GM21619 (cell line): ENCODE measurements at regions not wholly inside any gene's neighbourhood (a gene's known extent, or its start where the extent isn't known, plus 50 kb on each side); places are given as distances from the start of the nearest gene placed in this dataset.

ENCODE experiments used
- ATAC-seq: cut with Tn5 transposase; IDR thresholded peaks from one replicate; pipeline ENCODE4 v1.9.1; 2021; ENCODE audit not compliant: unreplicated experiment

DNA sequence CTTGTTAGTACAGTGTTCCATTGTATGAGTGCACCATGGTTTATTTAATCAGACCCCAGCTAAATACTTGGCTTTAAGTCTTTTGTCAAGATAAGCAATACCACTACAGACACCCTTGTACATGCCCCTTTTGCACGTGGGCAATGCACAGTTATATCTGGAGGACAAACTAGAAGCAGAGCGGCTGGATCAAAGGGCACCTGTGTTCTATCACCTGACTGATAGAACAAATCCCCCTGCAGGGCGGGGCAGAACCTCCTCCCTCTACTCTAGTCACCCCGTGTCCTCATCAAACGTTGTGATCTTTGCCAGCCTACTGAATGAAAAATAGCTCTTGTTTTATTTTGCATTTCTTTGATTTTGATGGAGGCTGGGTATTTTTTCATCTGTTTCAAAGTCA is 314.9 kb downstream of the TLE3 start:
- no peak for ATAC-seq

DNA sequence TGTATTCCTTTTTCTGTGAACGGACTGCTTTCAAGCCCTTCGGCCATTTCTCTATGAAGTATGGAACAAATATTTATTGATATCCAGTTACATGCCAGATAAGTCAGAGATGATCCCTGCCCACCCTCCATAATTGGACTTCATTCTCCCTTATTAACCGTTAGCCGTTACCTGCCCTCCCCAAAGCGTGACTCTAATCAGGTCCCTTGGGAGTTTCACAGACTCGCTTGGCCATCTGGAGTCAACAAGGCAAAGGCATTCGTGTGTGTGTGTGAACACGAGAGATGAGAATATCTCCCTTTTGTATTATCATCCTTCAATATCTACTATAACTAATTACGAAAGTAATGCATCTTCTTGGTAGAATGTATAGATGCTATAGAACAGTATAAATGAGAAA is 314.5 kb downstream of the TLE3 start:
- no peak for ATAC-seq

DNA sequence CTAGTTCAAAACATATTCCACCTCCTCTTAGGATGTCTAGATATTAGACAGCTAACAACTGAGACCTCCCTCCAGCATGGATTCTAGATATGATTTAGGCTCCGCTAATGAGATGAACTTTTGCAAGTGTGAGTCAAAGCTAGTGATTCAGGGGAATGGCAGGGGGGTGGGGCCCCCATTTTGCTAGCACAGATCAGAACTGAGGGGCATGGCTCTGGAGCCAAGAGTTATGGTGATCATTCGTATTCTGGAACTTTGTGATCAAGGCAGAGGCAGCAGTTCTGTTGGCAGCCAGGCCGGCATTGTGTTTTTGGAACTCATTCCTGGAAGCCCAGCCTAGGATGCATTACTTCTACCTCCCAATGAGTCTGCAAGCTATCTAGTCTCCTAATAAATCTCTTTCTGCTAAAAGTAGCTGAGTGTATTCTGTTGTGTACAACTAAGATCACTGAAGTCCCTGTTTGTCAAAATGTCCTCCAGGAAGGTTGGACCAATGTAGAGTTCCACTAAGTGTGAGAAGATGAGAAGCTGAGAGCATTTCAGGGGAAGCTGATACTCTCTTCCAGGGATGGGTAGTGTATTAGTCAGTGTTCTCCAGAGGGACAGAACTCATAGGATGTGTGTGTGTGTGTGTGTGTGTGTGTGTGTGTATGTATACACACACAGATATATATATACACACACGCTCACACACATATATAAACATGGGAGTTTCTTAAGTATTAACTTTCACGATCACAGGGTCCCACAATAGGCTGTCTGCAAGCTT is 312.7 kb downstream of the TLE3 start:
- no peak for ATAC-seq

DNA sequence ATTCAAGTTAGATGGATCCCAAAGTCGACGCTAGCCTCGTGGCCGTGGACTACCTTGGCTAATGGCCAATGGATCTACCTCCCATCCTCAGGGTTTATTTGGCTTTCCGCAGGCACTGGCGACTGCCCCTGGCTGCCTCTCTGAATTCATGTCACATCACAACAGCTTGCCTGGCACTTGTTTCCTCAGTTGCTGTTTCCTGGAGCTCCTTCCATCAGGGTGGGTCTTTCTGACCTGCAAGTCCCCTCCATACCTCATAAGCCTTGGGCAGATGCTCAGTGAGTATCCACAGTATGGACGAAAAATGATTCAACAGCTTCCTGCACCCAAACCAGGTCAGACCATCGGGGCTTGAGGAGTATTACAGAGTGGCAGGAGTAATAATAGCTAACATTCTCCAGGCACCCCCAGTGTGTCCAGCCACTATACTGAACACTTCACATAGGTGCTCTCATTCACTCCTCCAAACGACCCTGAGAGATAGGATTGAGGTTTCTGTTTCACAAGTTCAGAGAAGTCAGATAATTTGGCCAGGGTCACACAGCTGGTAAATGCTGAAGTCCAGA is 311.5 kb downstream of the TLE3 start:
- ATAC-seq = no peak

DNA sequence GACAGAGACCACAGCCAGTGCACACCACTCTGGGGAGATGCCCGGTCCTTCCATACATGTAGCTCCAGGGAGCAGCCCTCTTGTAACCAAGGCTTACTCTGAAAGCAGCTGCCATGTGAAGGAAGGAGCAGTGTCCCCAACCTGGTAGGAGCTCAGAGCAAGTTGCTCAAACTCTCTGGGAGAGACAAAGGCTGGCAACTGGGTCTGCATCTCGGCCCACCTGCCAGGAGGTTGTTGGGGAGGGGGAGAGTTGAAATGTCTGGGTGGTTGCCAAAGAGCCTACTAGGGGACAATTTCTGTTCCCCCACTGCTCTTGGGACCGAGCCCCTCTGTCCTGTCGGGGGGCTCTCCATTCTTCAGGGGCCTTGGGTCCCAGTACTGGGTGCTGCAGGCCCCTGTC is 309.9 kb downstream of the TLE3 start:
- ATAC-seq = no peak

DNA sequence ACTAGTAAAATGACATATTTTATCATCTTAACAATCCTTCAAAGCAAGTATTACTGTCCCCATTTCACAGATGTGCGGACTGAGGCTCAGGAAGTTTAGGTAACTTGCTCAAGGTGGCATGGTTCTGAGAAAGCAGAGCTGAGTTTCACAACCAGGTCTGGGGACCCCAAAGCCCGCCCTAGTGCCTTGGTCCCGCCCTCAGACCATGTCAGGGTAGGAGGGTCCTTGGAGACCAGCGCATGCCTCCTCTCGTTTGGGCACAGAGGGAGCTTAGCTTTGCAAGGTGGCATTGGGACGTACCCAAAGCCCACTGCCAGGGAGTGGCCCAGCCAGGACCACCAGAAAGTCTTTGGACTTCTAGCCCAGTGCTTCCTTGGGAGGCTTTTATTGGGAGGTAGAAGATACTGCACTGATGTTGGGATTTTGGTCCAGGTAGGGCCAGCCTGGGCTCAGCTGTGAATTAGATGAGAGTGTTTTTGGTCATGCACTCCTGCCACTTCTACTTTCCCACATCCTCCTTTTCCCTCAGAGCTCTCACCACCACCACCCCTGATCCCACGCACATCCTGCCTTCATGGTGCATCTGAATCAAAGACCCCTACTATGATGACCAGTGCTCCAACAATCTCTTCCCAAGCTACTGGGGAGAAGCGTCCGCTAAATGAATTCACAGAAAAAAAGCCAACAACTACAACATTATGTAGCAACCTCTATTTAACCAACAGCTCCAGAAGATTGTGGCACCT is 307.9 kb downstream of the TLE3 start:
- no peak for ATAC-seq

DNA sequence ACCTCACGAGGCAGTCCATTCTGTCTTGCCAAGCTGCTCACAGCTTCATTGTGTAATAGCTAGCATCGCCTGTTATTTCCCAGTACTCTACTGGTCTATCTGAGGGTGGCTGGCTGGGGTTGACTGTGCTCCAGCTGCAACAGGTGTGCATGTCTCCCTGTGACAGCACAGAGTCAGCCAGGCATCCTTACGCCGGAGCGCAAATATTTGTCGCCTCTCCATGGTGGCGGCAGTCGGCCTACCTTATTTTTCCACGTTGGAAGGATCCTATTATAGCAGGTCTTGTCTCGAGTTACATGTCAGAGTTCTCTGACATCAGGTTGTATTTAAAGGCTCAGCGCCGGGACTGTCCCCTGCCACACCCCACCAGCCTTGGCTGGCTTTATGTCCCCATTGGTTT is 307.1 kb downstream of the TLE3 start:
- ATAC-seq = no peak

DNA sequence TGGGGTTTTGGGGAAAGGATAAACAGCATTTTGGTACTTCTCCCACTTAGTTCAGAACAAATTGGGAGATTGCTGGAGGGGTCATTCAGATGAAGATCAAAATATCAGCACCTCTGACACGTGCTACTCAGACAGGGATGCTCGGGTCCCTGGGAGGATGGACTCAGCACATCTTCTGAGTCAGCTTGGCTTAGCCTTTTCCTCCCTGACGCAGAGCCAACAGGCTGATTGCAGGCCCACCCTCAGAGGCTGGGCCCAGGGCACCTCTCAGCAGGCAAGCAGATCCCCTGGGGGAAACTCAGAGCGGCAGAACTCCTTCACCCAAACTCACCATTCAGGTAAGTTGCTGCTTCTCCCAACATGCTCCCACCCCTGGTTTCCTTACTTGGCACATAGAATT is 304.9 kb downstream of the TLE3 start:
- no peak for ATAC-seq

DNA sequence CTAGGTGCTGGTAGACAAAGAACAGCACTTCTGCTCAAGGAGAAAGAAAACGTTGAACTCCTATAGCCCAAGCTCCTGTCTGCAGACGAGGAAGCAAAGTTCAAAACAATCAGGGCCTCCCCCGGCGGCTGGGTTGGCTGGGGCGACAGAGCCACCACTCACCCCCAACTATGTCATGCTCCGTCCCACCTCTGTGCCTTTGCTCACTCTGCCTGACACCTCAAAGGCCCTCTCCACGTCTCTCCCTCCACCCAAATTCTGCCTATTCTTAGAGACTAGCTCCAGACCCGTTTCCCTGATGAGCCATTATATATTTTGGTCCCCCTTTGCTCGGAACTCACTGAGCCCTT is 304.3 kb downstream of the TLE3 start:
- ATAC-seq = no peak

DNA sequence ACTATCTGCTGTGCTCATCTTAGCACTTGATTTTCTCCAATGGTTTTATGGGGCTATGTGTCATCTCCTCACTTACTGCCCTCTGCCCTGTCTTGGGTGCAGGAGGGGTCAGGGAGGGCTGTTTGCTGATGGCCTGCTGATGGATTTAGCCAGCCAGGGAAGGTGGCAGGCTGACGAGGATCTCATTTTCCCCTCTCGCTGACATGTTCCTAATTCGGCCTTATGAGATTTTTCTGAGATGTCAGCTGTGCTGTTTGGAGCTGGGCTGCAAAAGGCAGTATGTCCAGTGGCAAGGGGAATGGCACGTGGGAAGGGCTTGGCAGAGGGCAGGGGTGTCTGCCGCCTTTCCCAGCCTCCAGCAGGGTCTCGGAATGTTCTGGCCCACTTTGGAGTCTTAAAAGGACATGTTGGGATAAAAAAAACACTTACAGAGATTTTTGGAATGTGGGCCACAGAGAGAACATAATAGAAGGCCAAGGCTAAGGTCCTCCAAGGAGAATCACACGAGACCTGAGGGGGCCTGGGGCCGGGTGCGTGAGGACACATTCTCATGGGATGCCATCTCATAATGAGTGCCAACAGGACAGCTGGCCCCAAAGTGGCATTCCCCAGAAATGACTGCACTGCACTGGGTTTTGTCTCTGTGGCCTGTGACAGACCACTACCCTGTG is 303.8 kb downstream of the TLE3 start:
- no peak for ATAC-seq

DNA sequence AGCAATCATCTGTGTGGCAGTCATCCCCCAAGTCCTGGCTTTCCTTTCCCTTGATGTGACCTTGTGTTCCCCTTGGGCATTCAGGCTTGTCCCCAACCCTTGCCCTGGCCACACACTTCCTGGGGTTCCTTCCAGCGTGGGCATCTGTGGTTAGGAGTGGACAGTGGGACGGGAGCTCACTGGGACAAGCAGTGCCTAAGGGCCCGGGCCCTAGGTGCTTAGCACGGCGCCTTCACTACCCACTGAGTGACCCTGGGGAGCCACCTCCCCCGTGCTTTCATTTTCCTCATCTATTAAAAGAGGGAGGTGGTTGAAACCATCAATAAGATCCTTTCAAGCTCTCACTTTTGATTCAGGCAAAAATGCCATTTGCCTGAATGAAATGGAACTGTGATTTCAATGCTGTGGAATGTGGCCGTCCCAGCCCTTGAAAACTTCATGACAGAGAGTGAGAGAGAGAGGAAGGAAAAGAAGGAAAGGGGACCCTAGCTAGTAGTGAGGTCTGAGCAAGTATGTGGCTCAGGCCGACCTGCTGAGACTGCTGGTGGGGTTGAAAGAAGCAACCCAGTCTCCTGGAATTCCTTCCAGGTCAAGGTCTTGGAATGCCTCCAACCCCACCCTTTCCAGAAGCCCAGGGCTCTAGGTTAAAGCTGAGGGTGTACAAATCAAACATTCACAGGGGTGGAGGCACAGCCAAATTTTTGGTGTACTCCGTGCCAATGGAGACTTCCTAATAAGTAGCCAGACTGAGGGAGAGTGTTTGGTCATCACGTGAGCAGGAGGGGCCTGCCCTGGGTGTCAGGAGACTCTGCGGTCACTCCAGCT is 302.9 kb downstream of the TLE3 start:
- no peak for ATAC-seq

DNA sequence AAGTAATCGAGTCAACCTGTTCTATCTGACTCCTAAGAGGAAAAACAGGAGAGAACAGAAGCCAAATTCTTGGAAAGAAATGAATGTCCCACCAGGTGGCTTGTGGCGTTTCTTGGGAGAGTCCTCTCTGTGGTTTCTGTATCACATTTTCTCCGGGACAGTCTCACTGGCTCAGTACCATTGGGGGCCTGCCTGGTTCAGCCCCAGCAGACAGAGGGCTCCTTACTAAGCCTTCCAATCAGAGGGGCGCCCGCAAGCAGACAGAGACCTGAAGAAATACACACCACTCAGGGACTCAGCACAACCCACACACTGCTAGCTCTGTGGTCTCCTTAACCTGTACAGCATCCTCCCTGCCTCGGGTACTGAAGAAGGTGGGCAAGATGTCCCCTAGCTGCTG is 302.1 kb downstream of the TLE3 start:
- ATAC-seq = no peak

DNA sequence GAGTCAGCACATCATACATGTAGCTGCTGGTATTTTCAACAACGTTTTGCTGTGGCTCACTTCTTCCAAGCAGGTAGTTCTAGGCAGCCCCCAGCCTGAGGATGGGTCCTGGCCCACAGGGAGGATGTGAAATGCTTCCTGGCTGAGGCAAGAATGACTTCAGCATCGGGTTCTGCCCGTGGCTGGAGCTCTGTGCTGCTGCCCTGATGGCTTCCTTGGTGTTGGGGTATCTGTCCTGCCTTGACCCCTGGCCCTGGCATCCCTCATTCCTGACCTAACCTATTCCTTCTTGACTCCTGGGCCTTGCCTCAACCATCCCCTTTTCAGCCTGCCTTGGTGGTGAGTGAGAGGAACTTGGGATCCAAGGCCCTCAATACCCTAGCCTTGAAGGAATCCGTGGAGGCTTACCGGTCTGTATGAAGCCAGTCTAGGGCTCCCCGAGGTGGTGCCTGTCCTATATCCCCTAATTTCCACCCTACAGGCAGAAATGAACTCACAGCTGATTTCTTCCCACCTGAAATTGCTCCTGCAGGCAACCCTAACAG is 300.6 kb downstream of the TLE3 start:
- ATAC-seq = no peak

DNA sequence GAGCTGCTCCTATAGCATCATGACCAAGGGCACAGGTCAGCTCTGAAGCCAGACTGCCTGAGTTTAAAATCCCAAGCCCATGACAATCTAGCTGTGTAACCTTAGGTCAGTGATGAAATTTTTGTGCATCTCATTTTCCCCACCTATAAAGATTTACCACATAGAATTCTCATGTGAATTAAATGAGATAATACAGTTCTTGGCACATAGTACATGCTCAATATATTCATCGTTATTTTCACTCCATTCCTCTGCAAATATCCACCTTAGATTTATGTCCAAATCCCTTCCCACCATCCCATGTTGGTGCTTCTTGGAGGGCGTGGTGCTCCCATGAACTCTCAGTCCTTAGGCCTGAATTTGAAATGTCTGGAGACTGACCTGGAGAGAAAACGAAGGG is 300.1 kb downstream of the TLE3 start:
- ATAC-seq = no peak

DNA sequence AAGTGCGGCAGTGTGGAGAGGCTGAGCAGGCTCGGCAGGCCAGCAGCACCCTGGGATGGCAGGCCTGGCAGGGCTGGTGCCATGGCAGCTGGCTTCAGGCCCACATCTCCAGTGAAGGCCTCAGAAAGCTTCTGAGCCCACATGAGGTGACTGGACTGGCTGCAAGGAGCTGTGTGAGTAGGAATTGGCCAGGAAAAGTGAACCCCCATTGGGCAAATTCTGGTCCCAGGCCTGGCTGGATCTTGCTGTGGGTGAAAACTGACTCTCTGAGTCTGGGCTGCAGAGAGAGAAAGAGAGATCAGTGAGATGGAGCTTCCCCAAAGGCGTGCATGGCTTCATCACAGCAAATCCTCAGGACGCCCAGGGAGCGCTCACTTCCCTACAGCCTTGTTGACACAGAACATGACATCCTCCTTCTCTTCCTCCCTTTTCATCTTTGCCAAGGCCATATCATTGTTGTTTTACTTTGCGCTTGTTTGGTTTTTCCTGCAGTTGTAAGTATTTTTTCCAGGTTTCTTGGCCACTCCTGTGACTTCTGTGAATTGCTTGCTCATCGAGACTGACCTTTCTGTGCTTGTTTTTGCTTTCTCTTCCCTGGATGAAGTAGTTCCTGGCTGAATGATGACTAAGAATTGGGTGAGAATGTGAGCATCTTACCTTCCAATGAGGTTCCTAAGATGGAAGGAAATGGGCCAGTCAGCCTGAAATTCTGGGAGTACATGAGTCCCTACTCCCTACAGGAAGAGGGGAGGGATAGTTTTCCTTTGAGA is 299.1 kb downstream of the TLE3 start:
- no peak for ATAC-seq

DNA sequence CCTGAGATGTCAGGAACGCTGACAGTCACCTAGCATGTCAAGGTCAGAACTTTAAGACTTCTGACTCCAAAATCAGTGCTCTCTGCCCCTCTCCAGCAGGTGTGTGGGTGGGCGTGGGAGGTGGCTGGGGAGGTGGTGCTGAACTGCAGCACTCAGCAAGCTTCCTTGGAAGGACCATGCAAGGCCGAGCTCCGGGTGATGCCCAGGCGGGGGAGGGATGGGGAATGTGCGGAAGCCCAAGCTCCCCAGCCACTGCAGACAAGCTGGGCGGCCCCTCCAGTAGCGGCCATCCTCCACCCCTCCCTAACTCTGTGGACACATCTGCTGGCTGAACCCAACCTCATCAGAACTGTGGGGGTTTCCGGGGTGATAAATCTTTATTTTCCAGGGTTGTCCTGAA is 296.6 kb downstream of the TLE3 start:
- ATAC-seq = no peak

DNA sequence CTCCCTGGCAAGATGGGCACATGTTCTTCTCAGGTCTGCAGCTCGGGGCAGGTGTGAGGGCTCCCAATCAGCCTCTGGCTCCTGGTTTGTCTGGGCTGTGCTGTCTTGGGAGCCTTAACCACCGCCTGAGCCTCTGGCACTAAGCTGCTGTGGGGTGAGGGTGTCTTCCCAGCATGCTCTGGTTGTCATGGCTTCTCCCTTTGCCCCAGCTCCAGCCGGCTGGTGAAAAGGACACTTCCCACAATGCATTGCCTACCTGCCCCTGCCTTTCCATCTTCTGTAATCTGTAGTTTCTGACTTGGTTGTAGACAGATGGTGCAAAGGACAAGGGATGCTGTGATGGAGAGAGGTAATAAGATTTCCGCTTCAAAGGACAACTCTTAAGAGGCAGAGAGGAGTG is 295.3 kb downstream of the TLE3 start:
- ATAC-seq = no peak

DNA sequence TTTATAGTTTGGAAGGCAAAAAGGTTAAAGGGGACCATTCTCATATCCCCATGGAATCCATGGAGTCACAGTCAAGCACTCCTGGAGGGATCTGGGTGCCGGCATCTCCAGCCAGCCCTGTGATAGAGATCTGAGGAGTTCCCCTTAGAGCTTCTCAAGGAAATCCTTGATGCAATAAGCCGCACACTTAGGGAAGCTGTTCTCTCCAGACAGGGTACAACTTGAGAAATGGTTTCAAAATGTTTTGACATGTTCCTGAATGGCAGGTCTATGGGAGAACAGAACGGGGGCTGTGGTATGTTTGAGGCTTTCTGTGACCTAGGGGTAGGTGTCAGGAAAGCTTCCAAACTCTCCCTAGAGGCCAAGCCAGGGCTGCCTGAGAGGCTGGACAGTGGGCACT is 292.9 kb downstream of the TLE3 start:
- ATAC-seq = no peak

DNA sequence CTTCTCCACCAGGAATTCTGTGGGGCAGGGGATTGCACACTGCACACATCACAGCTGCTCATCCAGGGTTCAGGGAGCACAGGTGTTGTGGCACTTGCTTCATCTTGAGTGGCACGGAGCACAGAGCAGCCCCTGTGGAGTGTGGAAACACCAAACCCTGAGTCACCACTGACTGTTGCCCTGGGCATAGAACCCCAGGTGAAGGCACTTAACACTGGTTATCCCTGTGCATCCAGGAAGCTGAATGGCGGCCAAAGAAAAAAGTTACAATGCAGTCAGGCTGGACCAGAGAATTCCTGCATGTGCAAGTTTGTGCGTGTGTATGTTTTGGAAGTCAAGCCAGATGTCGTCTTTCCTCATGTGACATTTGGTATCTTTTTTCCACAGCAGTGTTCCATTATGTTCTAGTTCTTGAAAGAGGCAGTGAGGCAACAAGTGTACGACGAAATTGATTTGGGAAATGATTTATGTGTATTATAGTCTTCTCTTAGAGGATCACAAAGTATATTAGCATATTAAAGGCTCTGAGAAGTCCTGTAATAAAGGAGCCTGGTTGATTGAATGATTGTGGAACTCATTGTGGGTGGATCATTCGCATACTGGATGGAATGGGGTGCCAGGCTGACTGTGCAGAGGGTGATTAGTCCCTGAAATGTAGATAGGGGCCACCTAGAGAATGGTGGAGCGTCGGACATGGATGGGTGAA is 292.3 kb downstream of the TLE3 start:
- ATAC-seq = no peak
